ENCODE measurements at regions not wholly inside any gene's neighbourhood (a gene's known extent, or its start where the extent isn't known, plus 50 kb on each side); places are given as distances from the start of the nearest gene placed in this dataset.

- TF ChIP-seq POLR2A (IDR thresholded peaks at IDR 0.05; ENCODE audit: low read depth, low read length) (no peak), TAF1 (IDR thresholded peaks at IDR 0.05; ENCODE audit: borderline replicate concordance, low read depth, low read length) (no peak)
Observed at GRCh38 chr7:41451826-41452225, 251.1 kb downstream of the INHBA start.
